WTC11 (cell line): ENCODE measurements at regions not wholly inside any gene's neighbourhood (a gene's known extent, or its start where the extent isn't known, plus 50 kb on each side); places are given as distances from the start of the nearest gene placed in this dataset.

Experiments
- ATAC-seq: fragments of 200-7000 bp; cut with Tn5 transposase; 2 replicates; pipeline ENCODE4 v1.10.0; 2021; ENCODE audit warnings: mild to moderate bottlenecking, moderate library complexity
- CTCF ChIA-PET: fragments of 300-600 bp; sonication (Branson Sonifier 250); formaldehyde crosslinking; loops from one replicate; lab custom pipeline; 2021; ENCODE audit warnings: antibody characterized with exemption; lab: Charles Lee
- POLR2A ChIA-PET: fragments of 350-600 bp; sonication (Branson Sonifier 250); formaldehyde crosslinking; loops from one replicate; lab custom pipeline; 2021; ENCODE audit warnings: antibody characterized with exemption; lab: Charles Lee
- DNase-seq: peaks from one replicate; pipeline ENCODE4 v3.0.0; 2021; ENCODE audit warnings: low spot score
- H3K27ac Mint-ChIP-seq: 2 replicates; pipeline ENCODE4 v1.8.0; 2021; ENCODE audit warnings: mixed read lengths
- H3K27me3 Mint-ChIP-seq: 2 replicates; pipeline ENCODE4 v1.8.0; 2021; ENCODE audit warnings: low read depth, mild to moderate bottlenecking, moderate library complexity, mixed read lengths
- H3K36me3 Mint-ChIP-seq: 2 replicates; pipeline ENCODE4 v1.8.0; 2021; ENCODE audit warnings: mixed read lengths
- H3K4me1 Mint-ChIP-seq: 2 replicates; pipeline ENCODE4 v1.8.0; 2022; ENCODE audit warnings: mixed read lengths
- H3K4me3 Mint-ChIP-seq: 2 replicates; pipeline ENCODE4 v1.8.0; 2021; ENCODE audit warnings: mild to moderate bottlenecking, moderate library complexity, mixed read lengths
- H3K9me3 Mint-ChIP-seq: 2 replicates; pipeline ENCODE4 v1.8.0; 2021; ENCODE audit warnings: mixed read lengths
- AFF4 ChIP-seq: sonication (generic); formaldehyde crosslinking; IDR thresholded peaks from 2 replicates; pipeline ENCODE4 v1.8.1; 2023; ENCODE audit warnings: mild to moderate bottlenecking, missing genetic modification reagents, borderline replicate concordance
- ELF4 ChIP-seq: sonication (generic); formaldehyde crosslinking; IDR thresholded peaks from 2 replicates; pipeline ENCODE4 v1.8.1; 2022; ENCODE audit warnings: low read depth, mild to moderate bottlenecking, moderate library complexity, missing genetic modification reagents
- ESRRA ChIP-seq: sonication (generic); formaldehyde crosslinking; IDR thresholded peaks from 2 replicates; pipeline ENCODE4 v1.8.1; 2022; ENCODE audit warnings: mild to moderate bottlenecking, missing genetic modification reagents, borderline replicate concordance
- ETV6 ChIP-seq: sonication (generic); formaldehyde crosslinking; IDR thresholded peaks from 2 replicates; pipeline ENCODE4 v1.8.1; 2022; ENCODE audit warnings: mild to moderate bottlenecking, missing genetic modification reagents
- FOXP1 ChIP-seq: sonication (generic); formaldehyde crosslinking; IDR thresholded peaks from 2 replicates; pipeline ENCODE4 v1.8.0; 2022; ENCODE audit warnings: missing genetic modification reagents, mild to moderate bottlenecking, moderate library complexity, borderline replicate concordance
- GTF2I ChIP-seq: fragments of 250-450 bp; sonication (Bioruptor Pico); conservative IDR thresholded peaks from 2 replicates; pipeline ENCODE4 v1.4.0; 2021; ENCODE audit warnings: mild to moderate bottlenecking
- HMGA2 ChIP-seq: fragments of 250-450 bp; sonication (Bioruptor Pico); IDR thresholded peaks from 2 replicates; pipeline ENCODE4 v1.4.0; 2021; ENCODE audit warnings: mild to moderate bottlenecking, moderate library complexity
- JUN ChIP-seq: sonication (generic); formaldehyde crosslinking; IDR thresholded peaks from 2 replicates; pipeline ENCODE4 v1.8.0; 2023; ENCODE audit warnings: mild to moderate bottlenecking, missing genetic modification reagents
- MXD4 ChIP-seq: fragments of 250-450 bp; sonication (Bioruptor Pico); IDR thresholded peaks from 2 replicates; pipeline ENCODE4 v1.8.0; 2021; ENCODE audit warnings: mild to moderate bottlenecking, moderate library complexity, borderline replicate concordance
- NR1H2 ChIP-seq: sonication (generic); formaldehyde crosslinking; IDR thresholded peaks from 2 replicates; pipeline ENCODE4 v1.9.0; 2021; ENCODE audit warnings: mild to moderate bottlenecking, moderate library complexity, missing genetic modification reagents
- SOX15 ChIP-seq: fragments of 250-450 bp; sonication (Bioruptor Pico); IDR thresholded peaks from 2 replicates; pipeline ENCODE4 v1.9.0; 2021; ENCODE audit warnings: mild to moderate bottlenecking
- ZNF121 ChIP-seq: sonication (generic); formaldehyde crosslinking; IDR thresholded peaks from 2 replicates; pipeline ENCODE4 v1.8.0; 2023; ENCODE audit warnings: missing genetic modification reagents
- ZNF219 ChIP-seq: sonication (generic); formaldehyde crosslinking; IDR thresholded peaks from 2 replicates; pipeline ENCODE4 v1.8.0; 2023; ENCODE audit warnings: missing genetic modification reagents, mild to moderate bottlenecking, borderline replicate concordance
- ZNF232 ChIP-seq: sonication (generic); formaldehyde crosslinking; IDR thresholded peaks from 2 replicates; pipeline ENCODE4 v1.8.0; 2022; ENCODE audit warnings: mild to moderate bottlenecking, missing genetic modification reagents
- ZNF263 ChIP-seq: sonication (generic); formaldehyde crosslinking; IDR thresholded peaks from 2 replicates; pipeline ENCODE4 v1.8.1; 2022; ENCODE audit warnings: low read depth, mild to moderate bottlenecking, moderate library complexity, missing genetic modification reagents
- ZNF317 ChIP-seq: sonication (generic); formaldehyde crosslinking; IDR thresholded peaks from 2 replicates; pipeline ENCODE4 v1.8.1; 2023; ENCODE audit warnings: low read depth, mild to moderate bottlenecking, moderate library complexity, missing genetic modification reagents, borderline replicate concordance
- ZNF671 ChIP-seq: fragments of 250-450 bp; sonication (Bioruptor Pico); IDR thresholded peaks from 2 replicates; pipeline ENCODE4 v1.8.0; 2021; ENCODE audit warnings: mild to moderate bottlenecking
- TF ChIP-seq, protein P1 (sequence below): fragments of 200-600 bp; IDR thresholded peaks from 2 replicates; pipeline ENCODE4 v1.8.0; 2022; ENCODE audit warnings: antibody characterized with exemption
- TF ChIP-seq, protein P2 (sequence below): fragments of 250-450 bp; sonication (Bioruptor Pico); IDR thresholded peaks from 2 replicates; pipeline ENCODE4 v1.9.0; 2021; ENCODE audit warnings: moderate library complexity, mild to moderate bottlenecking, inconsistent platforms, borderline replicate concordance
- TF ChIP-seq, protein P3 (sequence below): sonication (generic); formaldehyde crosslinking; IDR thresholded peaks from 2 replicates; pipeline ENCODE4 v1.8.1; 2022; ENCODE audit warnings: missing genetic modification reagents, borderline replicate concordance
- TF ChIP-seq, protein P4 (sequence below): sonication (generic); formaldehyde crosslinking; IDR thresholded peaks from 2 replicates; pipeline ENCODE4 v1.8.0; 2022; ENCODE audit warnings: mild to moderate bottlenecking, missing genetic modification reagents
- TF ChIP-seq, protein P5 (sequence below): sonication (generic); formaldehyde crosslinking; IDR thresholded peaks from 2 replicates; pipeline ENCODE4 v1.8.1; 2023; ENCODE audit warnings: mild to moderate bottlenecking, missing genetic modification reagents

- Mint-ChIP-seq H3K9me3 (no peaks in the 10 kb centered on the region), H3K4me1 (peaks cover 3% of the 10 kb centered on the region; the same call in 1 of the 2 replicates), H3K4me3 (no peak overlapping the region), H3K27me3 (no peaks in the 10 kb centered on the region; the same call in 1 of the 2 replicates), H3K36me3 (no peaks in the 10 kb centered on the region)
- ChIA-PET POLR2A (no interaction called here), CTCF (interaction anchor here (1.0 to 1.6 kb wide), 2 partner anchors 11 to 12 kb away, joined by 3 read pairs; no protein-coding TSS in a partner anchor)
- no peak for DNase-seq
- 0 out of 2 replicates have a peak, but pooled peaks have one; percentile 24 for ATAC-seq
- no peak for TF ChIP-seq ETV6
- TF ChIP-seq, protein P1, sequence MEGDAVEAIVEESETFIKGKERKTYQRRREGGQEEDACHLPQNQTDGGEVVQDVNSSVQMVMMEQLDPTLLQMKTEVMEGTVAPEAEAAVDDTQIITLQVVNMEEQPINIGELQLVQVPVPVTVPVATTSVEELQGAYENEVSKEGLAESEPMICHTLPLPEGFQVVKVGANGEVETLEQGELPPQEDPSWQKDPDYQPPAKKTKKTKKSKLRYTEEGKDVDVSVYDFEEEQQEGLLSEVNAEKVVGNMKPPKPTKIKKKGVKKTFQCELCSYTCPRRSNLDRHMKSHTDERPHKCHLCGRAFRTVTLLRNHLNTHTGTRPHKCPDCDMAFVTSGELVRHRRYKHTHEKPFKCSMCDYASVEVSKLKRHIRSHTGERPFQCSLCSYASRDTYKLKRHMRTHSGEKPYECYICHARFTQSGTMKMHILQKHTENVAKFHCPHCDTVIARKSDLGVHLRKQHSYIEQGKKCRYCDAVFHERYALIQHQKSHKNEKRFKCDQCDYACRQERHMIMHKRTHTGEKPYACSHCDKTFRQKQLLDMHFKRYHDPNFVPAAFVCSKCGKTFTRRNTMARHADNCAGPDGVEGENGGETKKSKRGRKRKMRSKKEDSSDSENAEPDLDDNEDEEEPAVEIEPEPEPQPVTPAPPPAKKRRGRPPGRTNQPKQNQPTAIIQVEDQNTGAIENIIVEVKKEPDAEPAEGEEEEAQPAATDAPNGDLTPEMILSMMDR, result no peak
- TF ChIP-seq, protein P2, sequence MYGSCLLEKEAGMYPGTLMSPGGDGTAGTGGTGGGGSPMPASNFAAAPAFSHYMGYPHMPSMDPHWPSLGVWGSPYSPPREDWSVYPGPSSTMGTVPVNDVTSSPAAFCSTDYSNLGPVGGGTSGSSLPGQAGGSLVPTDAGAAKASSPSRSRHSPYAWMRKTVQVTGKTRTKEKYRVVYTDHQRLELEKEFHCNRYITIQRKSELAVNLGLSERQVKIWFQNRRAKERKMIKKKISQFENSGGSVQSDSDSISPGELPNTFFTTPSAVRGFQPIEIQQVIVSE, result no peak
- no peak for TF ChIP-seq MXD4 (CRISPR knock-in tag)
- no peak for TF ChIP-seq ZNF317 (CRISPR knock-in tag)
- TF ChIP-seq ZNF121, result no peak
- TF ChIP-seq, protein P3, sequence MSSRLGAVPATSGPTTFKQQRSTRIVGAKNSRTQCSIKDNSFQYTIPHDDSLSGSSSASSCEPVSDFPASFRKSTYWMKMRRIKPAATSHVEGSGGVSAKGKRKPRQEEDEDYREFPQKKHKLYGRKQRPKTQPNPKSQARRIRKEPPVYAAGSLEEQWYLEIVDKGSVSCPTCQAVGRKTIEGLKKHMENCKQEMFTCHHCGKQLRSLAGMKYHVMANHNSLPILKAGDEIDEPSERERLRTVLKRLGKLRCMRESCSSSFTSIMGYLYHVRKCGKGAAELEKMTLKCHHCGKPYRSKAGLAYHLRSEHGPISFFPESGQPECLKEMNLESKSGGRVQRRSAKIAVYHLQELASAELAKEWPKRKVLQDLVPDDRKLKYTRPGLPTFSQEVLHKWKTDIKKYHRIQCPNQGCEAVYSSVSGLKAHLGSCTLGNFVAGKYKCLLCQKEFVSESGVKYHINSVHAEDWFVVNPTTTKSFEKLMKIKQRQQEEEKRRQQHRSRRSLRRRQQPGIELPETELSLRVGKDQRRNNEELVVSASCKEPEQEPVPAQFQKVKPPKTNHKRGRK (CRISPR knock-in tag), result no peak
- TF ChIP-seq ELF4 (CRISPR knock-in tag), result no peak
- TF ChIP-seq NR1H2, result no peak
- TF ChIP-seq, protein P4, sequence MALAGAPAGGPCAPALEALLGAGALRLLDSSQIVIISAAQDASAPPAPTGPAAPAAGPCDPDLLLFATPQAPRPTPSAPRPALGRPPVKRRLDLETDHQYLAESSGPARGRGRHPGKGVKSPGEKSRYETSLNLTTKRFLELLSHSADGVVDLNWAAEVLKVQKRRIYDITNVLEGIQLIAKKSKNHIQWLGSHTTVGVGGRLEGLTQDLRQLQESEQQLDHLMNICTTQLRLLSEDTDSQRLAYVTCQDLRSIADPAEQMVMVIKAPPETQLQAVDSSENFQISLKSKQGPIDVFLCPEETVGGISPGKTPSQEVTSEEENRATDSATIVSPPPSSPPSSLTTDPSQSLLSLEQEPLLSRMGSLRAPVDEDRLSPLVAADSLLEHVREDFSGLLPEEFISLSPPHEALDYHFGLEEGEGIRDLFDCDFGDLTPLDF, result no peak
- TF ChIP-seq JUN (CRISPR knock-in tag), result no peak
- no peak for TF ChIP-seq ZNF232
- TF ChIP-seq, all 79 proteins: peak for 0
- no peak overlapping the region for H3K27ac Mint-ChIP-seq
Observed at GRCh38 chr16:55411231-55411630, 67.8 kb upstream of the MMP2 start.

DNA sequence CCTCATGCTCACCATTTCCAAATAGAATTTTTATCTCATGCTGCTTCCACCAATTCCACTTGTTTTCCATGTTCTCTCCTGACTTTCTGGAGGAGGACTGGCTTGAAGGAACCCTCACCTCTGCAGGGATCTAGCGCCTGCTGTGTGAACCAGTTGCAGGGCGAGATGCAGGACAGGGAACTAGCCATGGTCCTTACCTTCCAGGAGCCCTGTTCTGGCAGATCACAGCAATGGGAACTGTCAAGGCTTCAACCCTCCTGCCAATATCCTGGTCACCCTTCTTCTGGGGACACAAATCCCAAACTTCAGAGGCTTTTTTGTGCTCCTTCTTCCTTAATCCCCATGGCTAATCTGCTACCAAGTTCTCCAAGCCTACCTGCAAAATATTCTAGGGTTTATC lies 60.4 kb upstream of the MMP2 start:
- no peaks in the 10 kb centered on the region for H3K9me3 Mint-ChIP-seq
- no peak overlapping the region for H3K27ac Mint-ChIP-seq
- ATAC-seq, result peak; percentile 58; the same call in 1 of the 2 replicates
- peaks cover 8% of the 10 kb centered on the region for H3K27me3 Mint-ChIP-seq
- ChIA-PET POLR2A (no interaction called here), CTCF (no interaction called here)
- DNase-seq, result peak; percentile 18
- peaks cover 3% of the 10 kb centered on the region for H3K4me1 Mint-ChIP-seq
- H3K4me3 Mint-ChIP-seq, result no peak overlapping the region
- no peak for TF ChIP-seq FOXP1
- no peak for TF ChIP-seq ELF4 (CRISPR knock-in tag)
- no peak for TF ChIP-seq AFF4
- TF ChIP-seq ZNF317 (CRISPR knock-in tag), result no peak
- TF ChIP-seq ZNF263, result no peak
- no peak for TF ChIP-seq ZNF671
- TF ChIP-seq GTF2I (CRISPR knock-in tag), result no peak
- no peak for TF ChIP-seq ESRRA (CRISPR knock-in tag)
- no peak for TF ChIP-seq SOX15 (CRISPR knock-in tag)
- TF ChIP-seq, protein P5, sequence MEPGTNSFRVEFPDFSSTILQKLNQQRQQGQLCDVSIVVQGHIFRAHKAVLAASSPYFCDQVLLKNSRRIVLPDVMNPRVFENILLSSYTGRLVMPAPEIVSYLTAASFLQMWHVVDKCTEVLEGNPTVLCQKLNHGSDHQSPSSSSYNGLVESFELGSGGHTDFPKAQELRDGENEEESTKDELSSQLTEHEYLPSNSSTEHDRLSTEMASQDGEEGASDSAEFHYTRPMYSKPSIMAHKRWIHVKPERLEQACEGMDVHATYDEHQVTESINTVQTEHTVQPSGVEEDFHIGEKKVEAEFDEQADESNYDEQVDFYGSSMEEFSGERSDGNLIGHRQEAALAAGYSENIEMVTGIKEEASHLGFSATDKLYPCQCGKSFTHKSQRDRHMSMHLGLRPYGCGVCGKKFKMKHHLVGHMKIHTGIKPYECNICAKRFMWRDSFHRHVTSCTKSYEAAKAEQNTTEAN, result no peak
- TF ChIP-seq HMGA2 (CRISPR knock-in tag), result no peak
- TF ChIP-seq ZNF219, result no peak
- TF ChIP-seq, all 79 proteins: peak for 0
- H3K36me3 Mint-ChIP-seq, result no peaks in the 10 kb centered on the region
